GM21786 (cell line): ENCODE measurements at regions not wholly inside any gene's neighbourhood (a gene's known extent, or its start where the extent isn't known, plus 50 kb on each side); places are given as distances from the start of the nearest gene placed in this dataset.
A peak's percentile ranks its signal among the peaks of the same experiment; 100 is the strongest.

Source experiments
- ATAC-seq: cut with Tn5 transposase; IDR thresholded peaks from one replicate; pipeline ENCODE4 v1.9.1; 2021; ENCODE audit not compliant: unreplicated experiment

GRCh38 chr13:68066879-68067513, 836.9 kb upstream of the PCDH9 start:
- no peak for ATAC-seq

- ATAC-seq = no peak
These were observed 834.0 kb upstream of the PCDH9 start for GRCh38 chr13:68064001-68064770.

GRCh38 chr13:68063181-68063580, 833.0 kb upstream of the PCDH9 start:
- no peak for ATAC-seq

- ATAC-seq = no peak
These were observed 827.7 kb upstream of the PCDH9 start for GRCh38 chr13:68057836-68058235.

GRCh38 chr13:68056816-68057710, 826.9 kb upstream of the PCDH9 start:
- no peak for ATAC-seq

- ATAC-seq = no peak
These were observed 821.8 kb upstream of the PCDH9 start for GRCh38 chr13:68051910-68052309.

GRCh38 chr13:68050761-68051160, 820.6 kb upstream of the PCDH9 start:
- no peak for ATAC-seq

GRCh38 chr13:68048802-68049359, 818.7 kb upstream of the PCDH9 start:
- no peak for ATAC-seq

GRCh38 chr13:68047889-68048288, 817.8 kb upstream of the PCDH9 start:
- no peak for ATAC-seq

- ATAC-seq = no peak
These were observed 816.8 kb upstream of the PCDH9 start for GRCh38 chr13:68046903-68047302.

GRCh38 chr13:68030152-68030809, 800.1 kb upstream of the PCDH9 start:
- peak; percentile 80 for ATAC-seq

- ATAC-seq = no peak
These were observed 798.6 kb upstream of the PCDH9 start for GRCh38 chr13:68028701-68029100.

GRCh38 chr13:68027306-68027705, 797.2 kb upstream of the PCDH9 start:
- no peak for ATAC-seq

- peak; percentile 49 for ATAC-seq
These were observed 795.9 kb upstream of the PCDH9 start for GRCh38 chr13:68026077-68026476.

GRCh38 chr13:68025604-68026003, 795.5 kb upstream of the PCDH9 start:
- ATAC-seq = no peak

- ATAC-seq = no peak
These were observed 793.9 kb upstream of the PCDH9 start for GRCh38 chr13:68023838-68024581.

- no peak for ATAC-seq
These were observed 789.8 kb upstream of the PCDH9 start for GRCh38 chr13:68019901-68020300.

- no peak for ATAC-seq
These were observed 779.4 kb upstream of the PCDH9 start for GRCh38 chr13:68009546-68009945.

GRCh38 chr13:68007576-68007975, 777.4 kb upstream of the PCDH9 start:
- ATAC-seq = no peak

GRCh38 chr13:67996101-67996500, 766.0 kb upstream of the PCDH9 start:
- ATAC-seq = no peak
